Urinary bladder (tissue), 4 donors: ENCODE measurements at regions not wholly inside any gene's neighbourhood (a gene's known extent, or its start where the extent isn't known, plus 50 kb on each side); places are given as distances from the start of the nearest gene placed in this dataset. TPM values are rescaled to one million over a fixed set of nuclear protein-coding genes. Genes with fewer than 3 reads are reported as not detected.
"Not testable (repeated sequence)": the region's sequence is repeated elsewhere in the genome, so short reads cannot be mapped to it uniquely, and the experiment has no call there.

ENCODE experiments used
- DNase-seq: peaks from one replicate; pipeline ENCODE4 v3.0.0-alpha.2; 2015; ENCODE audit errors: extremely low spot score
- H3K27ac ChIP-seq: one replicate; pipeline ENCODE4 v1.5.1; 2013; ENCODE audit warnings: low read depth, mild to moderate bottlenecking, moderate library complexity
- H3K36me3 ChIP-seq: one replicate; pipeline ENCODE4 v1.6.1; 2013; ENCODE audit warnings: mild to moderate bottlenecking, moderate library complexity; ENCODE audit not compliant: insufficient read depth
- H3K4me1 ChIP-seq: one replicate; pipeline ENCODE4 v1.6.1; 2013; ENCODE audit warnings: mild to moderate bottlenecking, moderate library complexity; ENCODE audit not compliant: insufficient read depth
- H3K4me3 ChIP-seq: one replicate; pipeline ENCODE4 v1.5.1; 2013; ENCODE audit warnings: low read depth, low read length
- WGBS: extraction: QIAGEN DNeasy Blood & Tissue Kit; methylation state at CpG from one replicate; pipeline ENCODE4 v1.1.7; 2013; 5-methylcytosine and 5-hydroxymethylcytosine counted together
- small RNA-seq: library from RNA; depleted of rRNA; stranded (forward); fragments of <200 nt; gene quantifications from one replicate; pipeline ENCODE3, GENCODE V24; 2014
- donor health status: healthy with polysubstance abuse.
- donor health status: healthy.

DNA sequence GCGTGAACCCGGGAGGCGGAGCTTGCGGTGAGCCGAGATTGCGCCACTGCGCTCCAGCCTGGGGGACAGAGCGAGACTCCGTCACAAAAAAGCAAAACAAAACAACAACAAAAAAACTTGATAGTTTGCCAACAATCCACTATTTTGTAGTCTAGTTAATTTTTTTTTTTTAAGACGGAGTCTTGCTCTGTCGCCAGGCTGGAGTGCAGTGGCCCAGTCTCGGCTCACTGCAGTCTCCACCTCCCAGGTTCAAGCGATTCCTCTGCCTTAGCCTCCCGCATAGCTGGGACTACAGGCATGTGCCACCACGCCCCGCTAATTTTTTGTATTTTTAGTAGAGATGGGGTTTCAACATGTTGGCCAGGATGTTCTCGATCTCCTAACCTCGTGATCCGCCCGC lies 71.2 kb upstream of the ACBD5 start:
- not testable (repeated sequence) for H3K27ac ChIP-seq, DNase-seq, H3K36me3 ChIP-seq, H3K4me3 ChIP-seq, H3K4me1 ChIP-seq
- 92% methylated on average over 20 of the region's 20 CpGs for WGBS

GRCh38 chr10:27298522-27298850 lies 57.9 kb upstream of the ACBD5 start:
- WGBS, result 69% methylated on average over 4 of the region's 4 CpGs
- not testable (repeated sequence) for H3K4me3 ChIP-seq, DNase-seq, H3K36me3 ChIP-seq, H3K4me1 ChIP-seq, H3K27ac ChIP-seq

GRCh38 chr10:27297844-27298521 lies 57.4 kb upstream of the ACBD5 start:
- 70% methylated on average over 6 of the region's 6 CpGs for WGBS
- Histone ChIP-seq H3K4me1 (no peaks in the 10 kb centered on the region), H3K27ac (no peak overlapping the region), H3K4me3 (no peak overlapping the region), H3K36me3 (no peaks in the 10 kb centered on the region)
- no peak for DNase-seq

DNA sequence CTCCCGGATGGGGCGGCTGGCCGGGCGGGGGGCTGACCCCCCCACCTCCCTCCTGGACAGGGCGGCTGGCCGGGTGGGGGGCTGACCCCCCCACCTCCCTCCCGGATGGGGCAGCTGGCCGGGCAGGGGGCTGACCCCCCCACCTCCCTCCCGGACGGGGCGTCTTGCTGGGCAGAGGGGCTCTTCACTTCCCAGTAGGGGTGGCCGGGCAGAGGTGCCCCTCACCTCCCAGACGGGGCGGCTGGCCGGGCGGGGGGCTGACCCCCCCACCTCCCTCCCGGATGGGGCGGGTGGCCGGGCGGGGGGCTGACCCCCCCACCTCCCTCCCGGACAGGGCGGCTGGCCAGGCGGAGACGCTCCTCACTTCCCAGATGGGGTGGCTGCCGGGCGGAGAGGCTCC lies 55.7 kb upstream of the ACBD5 start:
- H3K36me3 ChIP-seq, H3K4me3 ChIP-seq, H3K27ac ChIP-seq, DNase-seq, H3K4me1 ChIP-seq: not testable (repeated sequence)
- 89% methylated on average over 25 of the region's 26 CpGs for WGBS

GRCh38 chr10:27291253-27291895 lies 50.8 kb upstream of the ACBD5 start:
- H3K27ac ChIP-seq, H3K36me3 ChIP-seq, DNase-seq, H3K4me3 ChIP-seq, H3K4me1 ChIP-seq: not testable (repeated sequence)
- WGBS, result 58% methylated on average over 5 of the region's 5 CpGs

Small RNAs in the stretch of these regions (small RNA-seq; reads per million reads assigned to genes)
- gene RNU6-452P (not detected), gene RNU6-666P (not detected), gene TRIAP1P1 (not detected)
